ENCODE measurements at regions not wholly inside any gene's neighbourhood (a gene's known extent, or its start where the extent isn't known, plus 50 kb on each side); places are given as distances from the start of the nearest gene placed in this dataset.

- no peak for TF ChIP-seq CTCF (IDR thresholded peaks at IDR 0.05; ENCODE audit: extremely low read depth, missing control alignments)
Measured at GRCh38 chr2:39607538-39608262, 58.0 kb upstream of the TMEM178A start.

GRCh38 chr2:39608263-39608575 is 57.5 kb upstream of the TMEM178A start:
- TF ChIP-seq CTCF (IDR thresholded peaks at IDR 0.05; ENCODE audit: extremely low read depth, missing control alignments), result no peak
- DNase-seq (ENCODE audit: low spot score), result no peak

More at GRCh38 chr2:39607538-39608262, 58.0 kb upstream of the TMEM178A start:
- DNase-seq (ENCODE audit: low spot score), result no peak

DNA sequence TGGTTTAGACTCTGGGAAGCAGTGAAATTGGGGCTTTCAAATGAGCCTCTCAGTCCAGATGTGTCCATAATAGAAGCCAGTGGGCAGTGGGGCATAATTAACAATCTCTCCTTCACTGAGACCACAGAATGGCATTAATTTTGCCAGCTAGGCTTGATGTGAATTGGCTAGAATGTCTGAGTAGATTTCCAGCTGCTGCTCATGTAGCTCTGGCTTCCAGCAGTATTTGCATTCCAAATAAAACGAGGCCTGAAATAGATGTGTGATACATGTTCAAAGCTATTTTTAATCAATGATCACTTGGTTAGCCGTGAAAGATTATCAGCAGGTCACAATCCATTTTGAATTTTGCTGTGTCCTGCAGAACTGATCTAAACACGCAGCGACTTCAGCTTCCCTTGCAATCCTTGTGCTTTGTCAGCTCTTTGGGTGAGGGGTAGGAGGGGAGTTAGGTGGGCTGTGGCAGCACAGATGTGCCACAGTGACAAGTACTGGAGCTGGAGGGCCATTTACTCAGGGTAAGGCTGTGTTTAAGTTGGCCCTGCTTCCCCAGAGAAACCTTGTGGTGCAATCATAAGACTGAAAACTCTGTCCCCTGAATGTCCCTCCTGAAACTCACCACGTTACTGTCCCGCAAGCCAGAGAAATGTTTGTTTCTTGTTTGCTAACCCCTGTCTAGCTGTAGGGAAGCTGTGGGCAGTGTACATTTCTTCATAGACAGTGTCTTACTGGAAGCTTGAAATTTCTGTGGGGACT is 56.9 kb upstream of the TMEM178A start:
- DNase-seq (ENCODE audit: low spot score), result no peak
- no peak for TF ChIP-seq CTCF (IDR thresholded peaks at IDR 0.05; ENCODE audit: extremely low read depth, missing control alignments)

GRCh38 chr2:39609917-39610316 is 55.8 kb upstream of the TMEM178A start:
- TF ChIP-seq CTCF (IDR thresholded peaks at IDR 0.05; ENCODE audit: extremely low read depth, missing control alignments), result no peak
- no peak for DNase-seq (ENCODE audit: low spot score)

DNA sequence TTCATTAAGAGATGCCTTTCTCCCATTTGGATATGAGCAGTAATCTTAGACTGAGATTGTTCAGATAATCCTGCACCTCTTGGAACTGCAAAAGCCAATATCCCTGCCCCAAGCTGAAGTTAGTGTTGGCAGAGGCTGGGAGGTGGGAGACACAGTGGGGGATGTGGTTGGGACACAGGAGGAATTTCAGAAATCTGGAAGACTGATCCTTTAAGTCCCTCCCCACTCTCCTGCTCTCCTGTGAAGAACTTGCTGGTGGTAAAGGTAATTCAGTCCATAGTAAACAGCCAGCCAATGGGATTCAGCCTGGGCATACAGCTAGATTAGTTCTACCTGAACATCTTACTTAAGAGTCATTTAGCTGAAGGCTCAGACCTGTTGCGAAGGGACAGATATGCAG is 50.0 kb upstream of the TMEM178A start:
- no peak for TF ChIP-seq CTCF (IDR thresholded peaks at IDR 0.05; ENCODE audit: extremely low read depth, missing control alignments)

More for the DNA sequence above, 50.0 kb upstream of the TMEM178A start:
- DNase-seq (ENCODE audit: low spot score), result no peak
